OCI-LY7 (cell line): ENCODE measurements at regions not wholly inside any gene's neighbourhood (a gene's known extent, or its start where the extent isn't known, plus 50 kb on each side); places are given as distances from the start of the nearest gene placed in this dataset.

Experiments
- EZH2phosphoT487 ChIP-seq: fragments of 200-600 bp; sonication (generic); IDR thresholded peaks from 2 replicates; pipeline ENCODE4 v1.6.1; 2018; ENCODE audit warnings: low read depth, borderline replicate concordance, mild to moderate bottlenecking, mixed run types, antibody characterized with exemption, low read length, moderate library complexity, mixed read lengths
- TF ChIP-seq, protein P1 (sequence below): fragments of 200-600 bp; sonication (generic); conservative IDR thresholded peaks from 2 replicates; pipeline ENCODE4 v1.5.1; 2014; ENCODE audit warnings: mild to moderate bottlenecking, antibody characterized with exemption, low read length, moderate library complexity, mixed read lengths

DNA sequence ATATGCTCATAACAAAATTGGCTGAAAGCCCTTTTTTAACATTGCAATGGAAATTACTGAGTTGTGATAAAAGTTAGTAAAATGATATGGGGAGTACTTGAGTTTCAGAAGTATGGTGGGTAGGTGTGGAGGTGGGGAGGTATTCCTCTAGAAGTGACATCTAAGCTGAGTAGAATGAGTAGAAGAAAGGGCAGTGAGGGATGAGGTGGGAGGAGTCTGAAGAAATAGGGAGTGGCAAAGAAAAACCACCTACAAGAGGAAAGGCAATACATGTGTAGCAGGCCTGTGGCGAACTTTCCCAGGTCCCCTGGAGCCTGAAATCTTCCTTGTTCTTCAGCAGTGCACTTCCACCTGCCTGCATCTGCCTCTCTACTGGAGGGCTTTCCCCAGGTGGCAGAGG lies 52.8 kb upstream of the DIPK2A start:
- TF ChIP-seq, protein P1, sequence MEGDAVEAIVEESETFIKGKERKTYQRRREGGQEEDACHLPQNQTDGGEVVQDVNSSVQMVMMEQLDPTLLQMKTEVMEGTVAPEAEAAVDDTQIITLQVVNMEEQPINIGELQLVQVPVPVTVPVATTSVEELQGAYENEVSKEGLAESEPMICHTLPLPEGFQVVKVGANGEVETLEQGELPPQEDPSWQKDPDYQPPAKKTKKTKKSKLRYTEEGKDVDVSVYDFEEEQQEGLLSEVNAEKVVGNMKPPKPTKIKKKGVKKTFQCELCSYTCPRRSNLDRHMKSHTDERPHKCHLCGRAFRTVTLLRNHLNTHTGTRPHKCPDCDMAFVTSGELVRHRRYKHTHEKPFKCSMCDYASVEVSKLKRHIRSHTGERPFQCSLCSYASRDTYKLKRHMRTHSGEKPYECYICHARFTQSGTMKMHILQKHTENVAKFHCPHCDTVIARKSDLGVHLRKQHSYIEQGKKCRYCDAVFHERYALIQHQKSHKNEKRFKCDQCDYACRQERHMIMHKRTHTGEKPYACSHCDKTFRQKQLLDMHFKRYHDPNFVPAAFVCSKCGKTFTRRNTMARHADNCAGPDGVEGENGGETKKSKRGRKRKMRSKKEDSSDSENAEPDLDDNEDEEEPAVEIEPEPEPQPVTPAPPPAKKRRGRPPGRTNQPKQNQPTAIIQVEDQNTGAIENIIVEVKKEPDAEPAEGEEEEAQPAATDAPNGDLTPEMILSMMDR = no peak
- TF ChIP-seq EZH2phosphoT487 = no peak
